SU-DHL-6 (cell line): ENCODE measurements at regions not wholly inside any gene's neighbourhood (a gene's known extent, or its start where the extent isn't known, plus 50 kb on each side); places are given as distances from the start of the nearest gene placed in this dataset.

Experiments used
- H2AFZ ChIP-seq: fragments of 200-600 bp; sonication (generic); 2 replicates; pipeline ENCODE4 v1.6.1; 2014; ENCODE audit warnings: low read depth, mild to moderate bottlenecking, moderate library complexity, mixed read lengths, antibody characterized with exemption, low read length; ENCODE audit not compliant: severe bottlenecking
- H3F3A ChIP-seq: fragments of 200-600 bp; shearing (Covaris generic); 2 replicates; pipeline ENCODE4 v1.6.0; 2016; ENCODE audit warnings: antibody characterized with exemption, mild to moderate bottlenecking; ENCODE audit not compliant: insufficient read depth
- H3K27ac ChIP-seq: fragments of 200-600 bp; sonication (generic); 2 replicates; pipeline ENCODE4 v1.5.1; 2016; ENCODE audit warnings: low read depth, mild to moderate bottlenecking, low read length, moderate library complexity, mixed read lengths
- H3K27me3 ChIP-seq: fragments of 200-600 bp; sonication (generic), shearing (Covaris generic); 2 replicates; pipeline ENCODE4 v1.6.0; 2014; ENCODE audit warnings: mild to moderate bottlenecking, low read length
- H3K36me3 ChIP-seq: fragments of 200-600 bp; sonication (generic); 2 replicates; pipeline ENCODE4 v1.6.1; 2014; ENCODE audit warnings: mild to moderate bottlenecking, low read length, mixed read lengths
- H3K4me2 ChIP-seq: fragments of 300-600, 200-600 bp; shearing (Covaris generic), sonication (generic); 2 replicates; pipeline ENCODE4 v1.6.0; 2014; ENCODE audit warnings: low read length, low read depth, mild to moderate bottlenecking; ENCODE audit not compliant: poor library complexity, severe bottlenecking
- H3K4me3 ChIP-seq: fragments of 200-600 bp; sonication (generic); 2 replicates; pipeline ENCODE4 v1.5.1; 2014; ENCODE audit warnings: antibody characterized with exemption, low read length, mild to moderate bottlenecking, mixed read lengths; ENCODE audit not compliant: insufficient read depth, poor library complexity, severe bottlenecking
- H3K79me2 ChIP-seq: fragments of 200-600 bp; sonication (generic); 2 replicates; pipeline ENCODE4 v1.6.1; 2014; ENCODE audit warnings: mild to moderate bottlenecking, low read length, moderate library complexity; ENCODE audit not compliant: insufficient read depth
- H3K9ac ChIP-seq: fragments of 200-600 bp; sonication (generic); 2 replicates; pipeline ENCODE4 v1.7.0; 2014; ENCODE audit warnings: mild to moderate bottlenecking, low read length
- H3K9me2 ChIP-seq: fragments of 200-600 bp; sonication (generic); replicated peaks from 2 replicates; pipeline ENCODE4 v1.6.1; 2014; ENCODE audit warnings: low read length; ENCODE audit not compliant: insufficient read depth
- H3K9me3 ChIP-seq: fragments of 200-600 bp; sonication (generic); 2 replicates; pipeline ENCODE4 v1.6.1; 2014; ENCODE audit warnings: low read length, mixed read lengths; ENCODE audit not compliant: insufficient read depth
- H4K20me1 ChIP-seq: fragments of 200-600 bp; sonication (generic); 2 replicates; pipeline ENCODE4 v1.6.1; 2014; ENCODE audit warnings: low read depth, mild to moderate bottlenecking, antibody characterized with exemption, low read length, moderate library complexity, mixed read lengths
- EZH2phosphoT487 ChIP-seq: fragments of 200-600 bp; sonication (generic), shearing (Covaris generic); conservative IDR thresholded peaks from 2 replicates; pipeline ENCODE4 v1.6.1; 2018; ENCODE audit warnings: mild to moderate bottlenecking, antibody characterized with exemption, low read length, moderate library complexity, mixed read lengths
- TF ChIP-seq, protein P1 (sequence below): fragments of 200-600 bp; sonication (generic); IDR thresholded peaks from one replicate; pipeline ENCODE4 v1.5.1; 2017; ENCODE audit warnings: antibody characterized with exemption, mild to moderate bottlenecking, low read length, moderate library complexity; ENCODE audit not compliant: insufficient read depth, poor library complexity, severe bottlenecking

GRCh38 chr17:14664511-14664910 lies 363.6 kb downstream of the HS3ST3B1 start:
- Histone ChIP-seq H2AFZ (no peak overlapping the region), H3K36me3 (no peaks in the 10 kb centered on the region)

DNA sequence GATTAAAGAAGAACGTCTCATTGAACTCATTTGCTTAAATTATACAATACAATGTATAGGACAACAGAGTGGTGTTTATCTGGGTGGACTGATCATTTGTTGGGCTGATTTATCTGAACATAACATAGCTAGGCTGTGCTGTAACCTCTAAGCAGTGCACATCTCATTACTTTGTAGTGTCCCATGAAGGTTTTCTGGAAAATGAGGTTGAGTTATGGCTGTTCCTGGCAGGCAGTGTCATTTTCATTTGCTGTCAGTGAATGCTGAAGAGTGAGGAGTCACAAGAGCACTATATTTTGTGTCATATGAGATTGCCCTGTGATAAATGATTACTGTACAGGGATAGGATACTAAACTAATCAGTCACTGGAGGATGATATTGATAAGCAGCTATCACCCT lies 340.2 kb downstream of the HS3ST3B1 start:
- TF ChIP-seq, protein P1, sequence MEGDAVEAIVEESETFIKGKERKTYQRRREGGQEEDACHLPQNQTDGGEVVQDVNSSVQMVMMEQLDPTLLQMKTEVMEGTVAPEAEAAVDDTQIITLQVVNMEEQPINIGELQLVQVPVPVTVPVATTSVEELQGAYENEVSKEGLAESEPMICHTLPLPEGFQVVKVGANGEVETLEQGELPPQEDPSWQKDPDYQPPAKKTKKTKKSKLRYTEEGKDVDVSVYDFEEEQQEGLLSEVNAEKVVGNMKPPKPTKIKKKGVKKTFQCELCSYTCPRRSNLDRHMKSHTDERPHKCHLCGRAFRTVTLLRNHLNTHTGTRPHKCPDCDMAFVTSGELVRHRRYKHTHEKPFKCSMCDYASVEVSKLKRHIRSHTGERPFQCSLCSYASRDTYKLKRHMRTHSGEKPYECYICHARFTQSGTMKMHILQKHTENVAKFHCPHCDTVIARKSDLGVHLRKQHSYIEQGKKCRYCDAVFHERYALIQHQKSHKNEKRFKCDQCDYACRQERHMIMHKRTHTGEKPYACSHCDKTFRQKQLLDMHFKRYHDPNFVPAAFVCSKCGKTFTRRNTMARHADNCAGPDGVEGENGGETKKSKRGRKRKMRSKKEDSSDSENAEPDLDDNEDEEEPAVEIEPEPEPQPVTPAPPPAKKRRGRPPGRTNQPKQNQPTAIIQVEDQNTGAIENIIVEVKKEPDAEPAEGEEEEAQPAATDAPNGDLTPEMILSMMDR, result no peak
- TF ChIP-seq EZH2phosphoT487, result no peak
- H3K9me3 ChIP-seq, result no peaks in the 10 kb centered on the region
- H4K20me1 ChIP-seq, result no peaks in the 10 kb centered on the region
- no peak overlapping the region for H3K4me3 ChIP-seq
- H3K79me2 ChIP-seq, result no peaks in the 10 kb centered on the region
- H2AFZ ChIP-seq, result no peak overlapping the region
- no peak overlapping the region for H3K27ac ChIP-seq
- no peaks in the 10 kb centered on the region for H3K9me2 ChIP-seq
- no peaks in the 10 kb centered on the region for H3K27me3 ChIP-seq
- H3F3A ChIP-seq, result no peaks in the 10 kb centered on the region
- no peak overlapping the region for H3K9ac ChIP-seq
- H3K4me2 ChIP-seq, result no peak overlapping the region
- H3K36me3 ChIP-seq, result no peaks in the 10 kb centered on the region

More at GRCh38 chr17:14664511-14664910, 363.6 kb downstream of the HS3ST3B1 start:
- Histone ChIP-seq H3F3A (no peaks in the 10 kb centered on the region), H3K9me3 (no peaks in the 10 kb centered on the region), H3K79me2 (no peaks in the 10 kb centered on the region), H3K27me3 (0 out of 2 replicates have a peak, but pooled peaks cover 2% of the 10 kb centered on the region), H3K4me2 (no peak overlapping the region), H3K4me3 (no peak overlapping the region), H3K27ac (no peak overlapping the region), H3K9me2 (no peaks in the 10 kb centered on the region), H4K20me1 (no peaks in the 10 kb centered on the region), H3K9ac (no peak overlapping the region)
- no peak for TF ChIP-seq EZH2phosphoT487

DNA sequence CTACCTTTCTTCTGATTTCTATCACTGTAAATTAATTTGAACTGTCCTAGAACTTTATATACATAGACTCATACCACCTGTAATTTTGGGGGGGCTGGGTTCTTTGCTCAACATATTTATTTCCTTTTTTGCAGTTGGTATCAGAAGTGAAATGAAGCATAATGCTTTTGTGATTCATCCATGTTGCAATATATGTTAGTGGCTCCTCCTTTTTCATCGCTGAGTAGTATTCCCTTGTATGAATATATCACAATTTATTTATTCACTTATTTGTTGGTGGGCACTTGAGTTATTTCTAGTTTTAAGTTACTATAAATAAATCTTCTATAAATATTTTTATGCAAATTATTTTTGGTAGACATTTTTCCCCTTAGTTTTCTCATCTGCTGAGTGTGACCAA lies 336.4 kb downstream of the HS3ST3B1 start:
- no peak overlapping the region for H2AFZ ChIP-seq
- no peaks in the 10 kb centered on the region for H3K9me2 ChIP-seq
- no peak for TF ChIP-seq EZH2phosphoT487
- TF ChIP-seq, protein P1, result no peak
- no peaks in the 10 kb centered on the region for H4K20me1 ChIP-seq
- H3K27ac ChIP-seq, result no peak overlapping the region
- H3K4me2 ChIP-seq, result no peak overlapping the region
- no peaks in the 10 kb centered on the region for H3K36me3 ChIP-seq
- no peaks in the 10 kb centered on the region for H3K79me2 ChIP-seq
- no peaks in the 10 kb centered on the region for H3K27me3 ChIP-seq
- H3K4me3 ChIP-seq, result no peak overlapping the region
- no peaks in the 10 kb centered on the region for H3K9me3 ChIP-seq
- no peak overlapping the region for H3K9ac ChIP-seq
- H3F3A ChIP-seq, result no peaks in the 10 kb centered on the region

DNA sequence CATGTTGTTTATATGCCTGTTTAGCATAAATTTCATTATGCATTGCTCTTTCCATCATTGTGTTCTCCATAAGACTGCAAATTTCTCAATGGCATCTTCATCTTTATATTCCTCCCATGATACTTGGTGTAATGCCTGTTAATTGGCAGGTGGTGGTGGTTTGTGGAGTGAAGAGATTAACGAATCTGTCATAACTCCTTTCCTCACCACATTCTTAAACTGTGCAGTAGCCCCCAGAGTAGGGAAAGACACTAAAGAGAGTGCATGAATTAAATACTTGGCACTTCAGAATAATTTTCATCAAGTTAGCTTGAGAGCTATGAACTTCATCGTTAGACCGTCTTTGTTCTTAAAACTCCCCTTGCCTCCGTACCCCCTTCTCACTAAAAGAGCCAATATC lies 329.7 kb downstream of the HS3ST3B1 start:
- Histone ChIP-seq H3K27me3 (no peaks in the 10 kb centered on the region), H3K9me3 (no peaks in the 10 kb centered on the region), H3F3A (no peaks in the 10 kb centered on the region), H4K20me1 (no peaks in the 10 kb centered on the region), H3K4me3 (no peak overlapping the region), H3K79me2 (no peaks in the 10 kb centered on the region), H3K9me2 (no peaks in the 10 kb centered on the region), H3K9ac (no peak overlapping the region), H3K4me2 (no peak overlapping the region), H3K36me3 (no peaks in the 10 kb centered on the region), H3K27ac (no peak overlapping the region), H2AFZ (no peak overlapping the region)
- no peak for TF ChIP-seq EZH2phosphoT487
- TF ChIP-seq, protein P1, result no peak
